Stomach (tissue), 4 donors: ENCODE measurements at regions not wholly inside any gene's neighbourhood (a gene's known extent, or its start where the extent isn't known, plus 50 kb on each side); places are given as distances from the start of the nearest gene placed in this dataset.

Experiments
- POLR2A ChIP-seq, 4 donors: fragments of 450-650 bp; IDR thresholded peaks; one replicate each; pipeline ENCODE4 v1.6.1; 2016; ENCODE audit warnings: antibody characterized with exemption in 4 of 4, control low read depth in 2 of 4, mild to moderate bottlenecking in 1 of 4, moderate library complexity in 1 of 4
- POLR2AphosphoS5 ChIP-seq, 3 donors: sonication (generic); formaldehyde crosslinking; IDR thresholded peaks; one replicate each; pipeline ENCODE4 v1.6.1; 2016; ENCODE audit warnings: antibody characterized with exemption in 3 of 3
- TF ChIP-seq, protein P1 (sequence below), 7 experiments: fragments of 450-650 bp in 4 of 7; fragments of 200-600 bp in 3 of 7; sonication (generic) in 3 of 7; IDR thresholded peaks; one replicate each; pipeline ENCODE4 v1.5.1; 2016 to 2019; ENCODE audit warnings: antibody characterized with exemption in 7 of 7, control low read depth in 2 of 7, mild to moderate bottlenecking in 1 of 7

DNA sequence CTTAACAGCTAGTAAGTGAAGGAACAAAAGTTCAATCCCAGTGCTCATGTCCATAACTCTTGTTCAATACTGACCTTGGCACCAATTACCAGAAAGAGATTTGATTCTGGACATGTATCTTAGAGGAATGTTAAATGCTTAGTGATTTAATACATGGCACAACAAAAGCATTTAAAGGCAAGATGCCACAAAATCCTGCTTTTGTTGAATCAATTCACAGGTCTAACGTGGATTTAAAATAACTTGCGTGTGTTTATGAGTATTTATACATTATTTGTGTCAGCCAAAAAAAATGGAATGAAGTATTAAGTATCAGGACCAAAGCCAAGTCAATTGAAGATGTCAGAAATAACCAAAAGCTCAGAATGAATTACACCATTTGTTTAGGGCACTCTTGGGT, 85.4 kb upstream of the GIMD1 start:
- TF ChIP-seq POLR2AphosphoS5 (IDR thresholded peaks at IDR 0.05) (no peak), POLR2A (IDR thresholded peaks at IDR 0.05) (no peak)
- TF ChIP-seq, protein P1, sequence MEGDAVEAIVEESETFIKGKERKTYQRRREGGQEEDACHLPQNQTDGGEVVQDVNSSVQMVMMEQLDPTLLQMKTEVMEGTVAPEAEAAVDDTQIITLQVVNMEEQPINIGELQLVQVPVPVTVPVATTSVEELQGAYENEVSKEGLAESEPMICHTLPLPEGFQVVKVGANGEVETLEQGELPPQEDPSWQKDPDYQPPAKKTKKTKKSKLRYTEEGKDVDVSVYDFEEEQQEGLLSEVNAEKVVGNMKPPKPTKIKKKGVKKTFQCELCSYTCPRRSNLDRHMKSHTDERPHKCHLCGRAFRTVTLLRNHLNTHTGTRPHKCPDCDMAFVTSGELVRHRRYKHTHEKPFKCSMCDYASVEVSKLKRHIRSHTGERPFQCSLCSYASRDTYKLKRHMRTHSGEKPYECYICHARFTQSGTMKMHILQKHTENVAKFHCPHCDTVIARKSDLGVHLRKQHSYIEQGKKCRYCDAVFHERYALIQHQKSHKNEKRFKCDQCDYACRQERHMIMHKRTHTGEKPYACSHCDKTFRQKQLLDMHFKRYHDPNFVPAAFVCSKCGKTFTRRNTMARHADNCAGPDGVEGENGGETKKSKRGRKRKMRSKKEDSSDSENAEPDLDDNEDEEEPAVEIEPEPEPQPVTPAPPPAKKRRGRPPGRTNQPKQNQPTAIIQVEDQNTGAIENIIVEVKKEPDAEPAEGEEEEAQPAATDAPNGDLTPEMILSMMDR (IDR thresholded peaks at IDR 0.05) = no peak
